HG03045 (cell line): ENCODE measurements at regions not wholly inside any gene's neighbourhood (a gene's known extent, or its start where the extent isn't known, plus 50 kb on each side); places are given as distances from the start of the nearest gene placed in this dataset.
"Not testable (repeated sequence)": the region's sequence is repeated elsewhere in the genome, so short reads cannot be mapped to it uniquely, and the experiment has no call there.

ENCODE experiments used
- ATAC-seq: cut with Tn5 transposase; IDR thresholded peaks from one replicate; pipeline ENCODE4 v1.9.1; 2021; ENCODE audit warnings: mild to moderate bottlenecking, moderate library complexity; ENCODE audit not compliant: unreplicated experiment

- no peak for ATAC-seq
Observed at GRCh38 chr21:35169574-35169973, 120.5 kb upstream of the RUNX1 start.

- ATAC-seq = no peak
Observed at GRCh38 chr21:35168735-35169134, 119.6 kb upstream of the RUNX1 start.

DNA sequence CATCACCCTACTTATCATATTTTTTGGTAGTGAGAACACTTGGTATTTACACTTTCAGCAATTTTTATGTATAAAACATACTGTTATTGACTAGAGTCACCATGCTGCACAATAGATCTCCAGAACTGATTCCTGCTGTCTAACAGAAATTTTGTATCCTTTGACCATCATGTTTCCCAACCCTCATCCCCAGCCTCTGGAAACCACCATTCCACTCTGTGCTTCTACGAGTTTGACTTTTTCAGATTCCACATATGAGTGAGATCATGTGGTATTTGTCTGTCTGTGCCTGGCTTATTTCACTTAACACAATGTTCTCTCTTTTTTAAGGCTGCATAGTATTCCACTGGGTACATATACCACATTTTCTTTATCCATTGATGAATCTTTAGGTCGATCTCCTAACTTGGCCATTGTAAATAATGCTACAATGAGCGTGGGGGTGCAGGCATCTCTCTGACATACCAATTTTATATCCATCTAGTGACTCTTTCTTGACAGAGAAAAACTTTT is 115.9 kb upstream of the RUNX1 start:
- no peak for ATAC-seq

DNA sequence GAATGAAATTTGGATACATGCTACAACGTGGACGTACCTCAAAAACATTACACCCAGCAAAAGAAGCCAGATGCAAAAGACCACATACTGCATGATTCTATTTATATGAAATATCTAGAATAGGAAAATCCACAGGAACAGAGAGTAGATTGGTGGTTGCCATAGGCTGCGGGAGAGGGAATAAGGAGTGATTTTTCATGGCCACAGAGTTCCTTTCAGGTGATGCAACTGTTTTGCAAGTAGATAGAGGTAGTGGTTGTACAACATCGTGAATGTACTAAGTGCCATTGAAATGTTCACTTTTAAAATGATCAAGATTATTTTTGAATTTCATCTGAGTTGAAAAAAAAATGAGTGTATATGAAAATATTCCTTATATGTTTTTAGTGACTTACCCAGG is 115.3 kb upstream of the RUNX1 start:
- ATAC-seq = no peak

DNA sequence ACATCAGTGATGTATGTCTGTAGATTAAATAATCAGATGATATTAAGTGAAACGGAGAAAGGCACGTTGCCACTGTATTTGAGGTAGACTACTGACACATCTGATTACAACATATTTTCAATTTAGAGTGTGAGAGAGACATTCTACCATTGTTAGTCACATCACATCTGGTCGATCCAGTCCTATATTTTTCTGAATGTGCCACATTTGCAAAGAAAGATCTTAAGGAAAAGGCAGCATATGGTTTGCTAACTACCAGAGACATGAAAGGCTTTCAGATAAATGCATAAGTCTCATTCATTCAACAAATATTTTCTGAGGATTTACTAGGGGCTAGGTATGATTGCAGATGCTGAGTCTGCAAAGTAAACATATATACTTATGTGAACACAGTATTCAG is 114.3 kb upstream of the RUNX1 start:
- ATAC-seq = no peak

DNA sequence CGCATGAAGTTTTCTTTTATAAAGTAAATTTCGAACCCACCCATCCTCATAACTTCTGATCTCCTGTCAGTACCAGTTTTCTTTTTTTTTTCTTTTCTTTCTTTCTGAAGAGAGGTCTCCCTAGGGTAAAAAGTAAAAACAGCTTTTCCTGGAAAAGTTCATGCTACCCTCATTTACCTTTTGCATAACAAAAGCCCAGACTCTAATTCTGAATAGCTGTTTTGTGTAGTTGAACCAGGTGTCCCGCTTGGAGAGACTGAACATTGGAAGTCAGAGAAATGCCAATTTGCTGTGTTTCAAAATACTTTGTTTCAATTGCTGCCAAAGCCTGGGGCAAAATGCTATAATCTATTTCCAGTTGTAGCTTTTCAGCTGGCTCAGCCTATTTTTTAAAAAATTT is 113.7 kb upstream of the RUNX1 start:
- no peak for ATAC-seq

GRCh38 chr21:35159881-35160280 is 110.8 kb upstream of the RUNX1 start:
- ATAC-seq = no peak

- not testable (repeated sequence) for ATAC-seq
Observed at GRCh38 chr21:35157374-35157773, 108.3 kb upstream of the RUNX1 start.

DNA sequence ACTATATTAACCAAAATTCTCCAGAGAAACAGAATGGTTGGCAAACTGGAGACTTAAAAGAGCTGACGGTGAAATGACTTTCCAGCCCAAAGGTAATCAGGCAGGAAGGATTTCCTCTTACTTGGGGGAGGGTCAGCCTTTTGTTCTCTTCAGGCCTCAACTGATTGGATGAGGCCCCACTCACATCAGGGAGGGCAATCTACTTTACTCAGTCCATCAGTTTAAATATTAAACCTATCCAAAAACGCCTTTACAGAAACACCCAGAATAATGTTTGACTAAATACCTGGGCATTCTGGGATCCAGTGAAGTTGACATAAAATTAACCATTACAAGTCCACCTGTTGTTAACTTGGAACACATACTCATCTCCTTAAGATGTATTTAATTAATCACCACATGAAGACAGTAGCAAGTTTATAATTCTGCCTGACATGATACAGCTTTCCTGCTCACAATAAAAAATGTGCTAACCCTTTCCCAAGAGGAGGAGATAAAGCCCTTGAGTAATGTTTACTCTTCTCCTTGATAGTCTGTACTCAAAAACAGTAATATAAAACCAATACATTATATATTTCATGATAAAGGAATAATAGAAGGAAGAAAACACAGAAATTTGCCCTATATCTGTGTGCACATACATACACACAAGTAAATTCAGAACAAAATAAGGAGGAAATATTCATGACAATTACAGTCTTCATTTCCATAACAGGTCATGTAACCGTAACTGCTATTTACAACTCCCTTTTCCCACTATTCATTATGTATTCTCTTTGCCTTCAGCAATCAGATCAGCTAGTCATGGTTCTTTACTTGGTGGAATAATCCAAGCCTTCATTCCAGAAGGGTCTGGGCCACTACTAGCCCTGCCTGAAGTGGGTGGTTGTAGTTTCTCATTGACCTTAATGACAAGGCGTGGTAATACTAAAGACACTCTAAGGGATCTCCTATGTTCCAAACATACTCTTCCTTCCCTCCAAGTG is 107.5 kb upstream of the RUNX1 start:
- ATAC-seq = no peak

- ATAC-seq = no peak
Observed at GRCh38 chr21:35154788-35155187, 105.7 kb upstream of the RUNX1 start.

GRCh38 chr21:35153671-35154070 is 104.6 kb upstream of the RUNX1 start:
- no peak for ATAC-seq

- ATAC-seq = no peak
Observed at GRCh38 chr21:35150562-35151226, 101.6 kb upstream of the RUNX1 start.

DNA sequence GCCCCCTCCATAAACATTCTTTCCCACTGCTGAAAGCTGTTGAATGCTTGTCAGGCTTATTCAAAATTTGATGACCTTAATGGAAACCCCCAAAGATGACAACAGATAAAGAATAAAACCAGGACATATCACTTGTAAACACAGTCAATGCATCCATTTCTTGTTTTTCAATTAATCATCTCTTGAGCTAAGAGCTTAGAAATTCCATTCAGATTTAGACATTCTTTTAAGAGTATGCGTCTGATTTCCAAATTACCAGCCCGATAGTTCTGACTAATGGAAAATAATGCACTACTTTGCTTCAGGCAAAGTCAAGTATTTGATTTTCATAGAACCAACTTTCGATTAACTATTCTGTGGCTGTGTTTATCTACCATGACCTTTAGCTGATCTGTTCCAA is 100.6 kb upstream of the RUNX1 start:
- no peak for ATAC-seq

DNA sequence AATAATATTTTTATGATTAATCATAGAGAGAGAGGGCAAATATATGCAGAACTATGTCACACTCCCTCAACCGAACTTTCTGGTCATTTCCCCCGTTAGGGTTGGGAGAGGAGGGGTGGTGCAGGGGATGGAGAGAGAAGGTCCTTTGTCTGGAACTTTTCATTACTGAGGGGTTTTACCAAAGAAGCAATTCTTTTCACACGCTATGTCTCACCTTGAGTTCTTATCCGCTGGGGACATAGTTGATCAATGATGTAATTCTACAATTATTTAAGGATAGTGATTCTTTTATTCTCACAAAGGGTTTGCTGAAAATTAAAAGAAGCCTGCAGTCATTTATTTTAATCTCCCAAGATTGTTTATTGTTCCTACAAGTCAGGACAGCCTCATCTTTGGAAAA is 98.3 kb upstream of the RUNX1 start:
- no peak for ATAC-seq

DNA sequence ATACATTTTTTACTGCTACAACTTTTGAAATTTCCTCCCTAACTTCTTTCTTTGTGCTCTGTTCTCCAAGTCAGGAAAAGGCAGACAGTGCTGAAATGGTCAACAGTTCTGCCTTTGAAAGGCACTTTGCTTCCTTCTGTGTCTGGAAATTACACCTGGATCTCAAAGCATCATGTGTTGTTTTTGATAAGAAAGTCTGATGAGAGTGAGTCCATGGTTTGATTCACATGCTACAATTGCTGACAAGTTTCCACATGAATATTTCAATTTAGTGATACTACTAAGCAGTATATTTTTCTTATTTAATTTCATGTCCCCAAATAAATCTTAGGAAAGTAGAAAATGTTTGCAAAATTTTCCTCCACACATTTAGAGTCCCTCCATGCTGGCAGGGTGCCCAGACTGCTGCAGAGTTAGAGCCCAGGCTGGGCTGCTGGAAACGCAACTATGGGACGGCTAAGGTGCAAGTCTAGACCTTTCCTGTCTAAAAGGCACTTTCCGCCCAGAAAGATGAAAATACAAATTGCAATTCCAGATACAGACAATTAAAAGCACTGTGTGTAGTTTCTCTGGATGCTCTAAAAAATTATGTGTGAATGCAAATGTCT is 96.6 kb upstream of the RUNX1 start:
- ATAC-seq = no peak

DNA sequence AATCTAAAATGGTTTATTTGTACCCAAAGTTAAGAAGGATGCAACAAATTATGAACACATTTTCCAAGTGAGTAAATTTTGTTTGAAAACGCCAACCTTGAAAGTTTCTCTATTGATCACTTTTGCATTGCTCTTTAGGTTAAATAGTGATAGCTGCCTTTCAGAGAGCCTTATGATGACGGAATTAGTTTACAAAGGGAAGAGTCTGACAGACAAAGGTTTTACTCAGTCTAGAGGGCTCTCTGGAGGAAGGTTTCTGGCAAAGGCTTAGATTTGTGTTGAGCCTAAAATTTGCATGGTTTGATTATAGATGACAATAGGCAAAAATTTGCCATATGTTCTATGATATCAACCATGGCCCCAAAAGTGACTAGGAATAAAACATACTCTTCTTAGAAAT is 95.9 kb upstream of the RUNX1 start:
- ATAC-seq = no peak

GRCh38 chr21:35142036-35142815 is 93.1 kb upstream of the RUNX1 start:
- ATAC-seq = no peak

DNA sequence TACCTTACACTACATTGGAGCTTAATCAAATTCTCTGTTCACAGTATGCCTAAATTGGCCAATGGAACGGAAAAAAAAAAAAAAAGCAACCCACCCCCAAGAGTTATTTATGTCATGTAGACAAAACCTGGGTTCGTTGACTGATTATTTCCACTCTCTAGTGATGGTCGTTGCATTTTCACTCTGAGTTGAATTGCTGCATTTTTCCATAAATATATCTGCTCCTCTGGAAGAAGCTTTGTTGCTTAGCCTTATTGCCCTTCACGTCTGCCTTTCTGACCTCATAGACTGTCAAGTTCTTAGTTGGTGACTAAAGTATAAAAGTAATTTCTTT is 90.2 kb upstream of the RUNX1 start:
- no peak for ATAC-seq

GRCh38 chr21:35138665-35139381 is 89.7 kb upstream of the RUNX1 start:
- ATAC-seq = no peak

DNA sequence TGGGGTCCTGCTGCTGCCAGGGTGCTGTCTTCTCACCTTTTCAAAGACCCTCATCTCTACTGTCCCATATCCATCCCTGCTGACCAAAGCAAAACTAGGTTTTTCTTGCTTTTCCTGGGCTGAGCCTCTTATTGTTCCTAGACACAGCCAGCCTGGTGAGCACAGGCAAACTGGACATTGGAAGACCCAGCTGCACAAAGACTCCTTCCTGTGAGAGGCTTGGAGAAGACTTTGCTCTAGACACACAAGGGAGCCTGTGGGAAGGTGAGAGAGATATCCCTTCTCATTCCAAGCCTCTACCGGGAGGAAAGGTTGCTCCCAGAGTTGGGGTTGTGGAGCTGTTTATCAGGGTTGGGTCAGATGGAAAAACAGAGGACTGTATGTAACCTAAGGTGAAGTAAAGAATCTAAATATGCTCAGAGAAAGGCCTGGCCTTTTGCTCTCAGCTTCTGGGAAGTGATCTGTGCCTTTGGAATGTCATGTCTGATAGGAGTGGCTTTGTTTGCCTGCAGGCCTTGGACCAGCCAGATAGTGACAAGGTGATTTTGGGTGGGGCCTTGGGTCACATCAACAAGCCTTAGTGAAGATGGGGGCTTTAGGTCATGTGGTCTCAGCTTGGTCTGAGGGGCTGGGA is 87.6 kb upstream of the RUNX1 start:
- no peak for ATAC-seq
